ENCODE measurements at regions not wholly inside any gene's neighbourhood (a gene's known extent, or its start where the extent isn't known, plus 50 kb on each side); places are given as distances from the start of the nearest gene placed in this dataset.

DNA sequence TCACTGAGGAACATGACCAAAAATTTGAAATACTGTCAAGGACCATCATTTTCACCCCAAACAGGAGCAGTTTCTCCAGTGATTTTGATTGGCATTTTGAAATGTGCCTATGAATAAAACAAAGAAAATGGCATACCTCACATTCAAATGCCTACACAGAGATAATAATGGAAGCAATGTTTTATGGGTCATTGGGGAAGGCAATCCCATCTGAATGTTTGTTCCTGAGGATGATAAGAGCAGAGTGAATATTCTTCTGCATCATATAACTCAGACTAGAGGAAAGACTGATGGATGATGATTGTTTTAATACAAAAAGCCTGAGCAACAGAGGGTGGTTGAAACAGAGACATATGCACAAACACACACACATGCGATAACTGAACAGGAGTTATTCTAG is 2749.9 kb downstream of the PCDH9 start:
- TF ChIP-seq, protein P1, sequence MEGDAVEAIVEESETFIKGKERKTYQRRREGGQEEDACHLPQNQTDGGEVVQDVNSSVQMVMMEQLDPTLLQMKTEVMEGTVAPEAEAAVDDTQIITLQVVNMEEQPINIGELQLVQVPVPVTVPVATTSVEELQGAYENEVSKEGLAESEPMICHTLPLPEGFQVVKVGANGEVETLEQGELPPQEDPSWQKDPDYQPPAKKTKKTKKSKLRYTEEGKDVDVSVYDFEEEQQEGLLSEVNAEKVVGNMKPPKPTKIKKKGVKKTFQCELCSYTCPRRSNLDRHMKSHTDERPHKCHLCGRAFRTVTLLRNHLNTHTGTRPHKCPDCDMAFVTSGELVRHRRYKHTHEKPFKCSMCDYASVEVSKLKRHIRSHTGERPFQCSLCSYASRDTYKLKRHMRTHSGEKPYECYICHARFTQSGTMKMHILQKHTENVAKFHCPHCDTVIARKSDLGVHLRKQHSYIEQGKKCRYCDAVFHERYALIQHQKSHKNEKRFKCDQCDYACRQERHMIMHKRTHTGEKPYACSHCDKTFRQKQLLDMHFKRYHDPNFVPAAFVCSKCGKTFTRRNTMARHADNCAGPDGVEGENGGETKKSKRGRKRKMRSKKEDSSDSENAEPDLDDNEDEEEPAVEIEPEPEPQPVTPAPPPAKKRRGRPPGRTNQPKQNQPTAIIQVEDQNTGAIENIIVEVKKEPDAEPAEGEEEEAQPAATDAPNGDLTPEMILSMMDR (IDR thresholded peaks at IDR 0.05; ENCODE audit: low read length): no peak
- TF ChIP-seq EZH2phosphoT487 (IDR thresholded peaks at IDR 0.05; ENCODE audit: low read length): no peak
- TF ChIP-seq EZH2 (optimal IDR thresholded peaks at IDR 0.05; ENCODE audit: low read depth, low read length): no peak

Data from MM.1S (cell line).